HCT116 (cell line): ENCODE measurements at regions not wholly inside any gene's neighbourhood (a gene's known extent, or its start where the extent isn't known, plus 50 kb on each side); places are given as distances from the start of the nearest gene placed in this dataset.

Experiments
- ATAC-seq: fragments of 200-7000 bp; cut with Tn5 transposase; 2 replicates; pipeline ENCODE4 v1.9.1; 2020; ENCODE audit warnings: mild to moderate bottlenecking, moderate library complexity
- BruUV-seq: library from RNA; stranded (reverse); fragments of 400-500 nt; replicated peaks from 2 replicates; lab custom pipeline; 2021; lab: Mats Ljungman, UMichigan
- CTCF ChIA-PET: fragments of 300-600 bp; sonication (Branson Sonifier 250); formaldehyde crosslinking; loops from one replicate; lab custom pipeline; 2021; ENCODE audit warnings: antibody characterized with exemption; lab: Charles Lee
- POLR2A ChIA-PET: fragments of 300-600, 350-600 bp; sonication (Branson Sonifier 250); formaldehyde crosslinking; loops from one replicate; lab custom pipeline; 2021; ENCODE audit warnings: antibody characterized with exemption; lab: Charles Lee
- RAD21 ChIA-PET, 2 experiments: fragments of 300-600 bp; sonication (Branson Sonifier 250); formaldehyde crosslinking; loops; one replicate each; lab custom pipeline; 2023; ENCODE audit warnings: low total read pairs in 2 of 2; ENCODE audit not compliant: uncharacterized antibody in 2 of 2, unreplicated experiment in 2 of 2, low non-redundant PET in 1 of 2; lab: Charles Lee
- DNase-seq: peaks from one replicate; pipeline ENCODE4 v3.0.0-alpha.2; 2010; ENCODE audit warnings: low read depth, low spot score
- H2AFZ ChIP-seq: fragments of 200-600 bp; shearing (Covaris generic), sonication (generic); 2 replicates; pipeline ENCODE4 v1.6.1; 2017; ENCODE audit warnings: low read depth, mixed run types, mixed read lengths, antibody characterized with exemption, low read length; ENCODE audit not compliant: poor library complexity, severe bottlenecking
- H3K27ac ChIP-seq: 2 replicates; pipeline ENCODE4 v1.5.1; 2012; ENCODE audit warnings: low read depth, low read length
- H3K27me3 ChIP-seq: fragments of 200-600 bp; sonication (generic); 2 replicates; pipeline ENCODE4 v1.6.1; 2016; ENCODE audit warnings: mixed run types, low read length, mixed read lengths; ENCODE audit not compliant: insufficient read depth
- H3K36me3 ChIP-seq, 2 experiments: fragments of 200-500 bp in 1 of 2; fragments of 200-600 bp in 1 of 2; sonication (Bioruptor generic) in 1 of 2; sonication (generic) in 1 of 2; 2 replicates each; pipeline versions ENCODE4 v1.5.1 to v1.6.1; 2014 to 2016; ENCODE audit warnings: low read length in 2 of 2, inconsistent platforms in 1 of 2, mixed read lengths in 1 of 2, mixed run types in 1 of 2; ENCODE audit not compliant: insufficient read depth in 2 of 2, control insufficient read depth in 1 of 2
- H3K4me1 ChIP-seq, 2 experiments: fragments of 200-600 bp in 1 of 2; sonication (generic) in 1 of 2; 2 replicates each; pipeline versions ENCODE4 v1.5.1 to v1.6.1; 2012 to 2017; ENCODE audit warnings: low read length in 2 of 2, inconsistent platforms in 1 of 2, mild to moderate bottlenecking in 1 of 2, mixed read lengths in 1 of 2, mixed run types in 1 of 2, moderate library complexity in 1 of 2; ENCODE audit not compliant: insufficient read depth in 2 of 2, control insufficient read depth in 1 of 2
- H3K4me2 ChIP-seq: fragments of 200-600 bp; sonication (generic); 2 replicates; pipeline ENCODE4 v1.6.1; 2017; ENCODE audit warnings: mixed run types, low read length, mixed read lengths
- H3K4me3 ChIP-seq, 2 experiments: fragments of 200-600 bp in 1 of 2; sonication (generic) in 1 of 2; replicated peaks in 1 of 2; 2 replicates each; pipeline ENCODE4 v1.5.1; 2011 to 2016; ENCODE audit warnings: low read length in 2 of 2, control low read depth in 1 of 2, low read depth in 1 of 2, mild to moderate bottlenecking in 1 of 2, mixed read lengths in 1 of 2, mixed run types in 1 of 2
- H3K79me2 ChIP-seq: fragments of 200-600 bp; sonication (generic); 2 replicates; pipeline ENCODE4 v1.6.1; 2017; ENCODE audit warnings: mild to moderate bottlenecking, mixed run types, low read length, moderate library complexity, mixed read lengths; ENCODE audit not compliant: insufficient read depth
- H3K9ac ChIP-seq: fragments of 200-600 bp; sonication (generic); 2 replicates; pipeline ENCODE4 v1.6.1; 2016; ENCODE audit warnings: low read length, mixed read lengths
- H3K9me2 ChIP-seq: fragments of 200-600 bp; sonication (generic), shearing (Covaris generic); 2 replicates; pipeline ENCODE4 v1.6.1; 2017; ENCODE audit warnings: mixed run types, mild to moderate bottlenecking, moderate library complexity; ENCODE audit not compliant: insufficient read depth
- H3K9me3 ChIP-seq, 2 experiments: fragments of 200-500 bp in 1 of 2; fragments of 200-600 bp in 1 of 2; sonication (Bioruptor generic) in 1 of 2; sonication (generic) in 1 of 2; 2 replicates each; pipeline ENCODE4 v1.6.1; 2014 to 2017; ENCODE audit warnings: low read length in 2 of 2, mixed read lengths in 2 of 2, inconsistent platforms in 1 of 2, low read depth in 1 of 2, mild to moderate bottlenecking in 1 of 2, mixed run types in 1 of 2, moderate library complexity in 1 of 2; ENCODE audit not compliant: control insufficient read depth in 1 of 2, insufficient read depth in 1 of 2
- H4K20me1 ChIP-seq: fragments of 200-600 bp; sonication (generic), shearing (Covaris generic); 2 replicates; pipeline ENCODE4 v1.6.1; 2017; ENCODE audit warnings: mixed run types, mild to moderate bottlenecking, moderate library complexity; ENCODE audit not compliant: insufficient read depth
- CBX3 ChIP-seq: IDR thresholded peaks from 2 replicates; pipeline ENCODE4 v1.6.1; 2012; ENCODE audit warnings: low read depth
- CEBPB ChIP-seq: IDR thresholded peaks from 2 replicates; pipeline ENCODE4 v1.6.1; 2012; ENCODE audit warnings: low read depth
- CTCF ChIP-seq, 3 experiments: fragments of 200-600 bp in 1 of 3; sonication (generic) in 1 of 3; IDR thresholded peaks in 2 of 3; conservative IDR thresholded peaks in 1 of 3; 2 replicates each; pipeline ENCODE4 v1.5.1; 2012 to 2017; ENCODE audit warnings: low read depth in 2 of 3, low read length in 2 of 3, antibody characterized with exemption in 1 of 3, borderline replicate concordance in 1 of 3, control low read depth in 1 of 3, mild to moderate bottlenecking in 1 of 3, mixed read lengths in 1 of 3, mixed run types in 1 of 3, moderate library complexity in 1 of 3; ENCODE audit not compliant: insufficient read depth in 1 of 3
- EGR1 ChIP-seq: IDR thresholded peaks from 2 replicates; pipeline ENCODE4 v1.6.1; 2012; ENCODE audit warnings: low read depth
- ELF1 ChIP-seq: IDR thresholded peaks from 2 replicates; pipeline ENCODE4 v1.6.1; 2012; ENCODE audit warnings: low read depth, borderline replicate concordance
- EZH2 ChIP-seq: fragments of 200-600 bp; sonication (generic); IDR thresholded peaks from 2 replicates; pipeline ENCODE4 v1.6.1; 2017; ENCODE audit warnings: antibody characterized with exemption, mixed run types
- FOSL1 ChIP-seq: IDR thresholded peaks from 2 replicates; pipeline ENCODE4 v1.6.1; 2012; ENCODE audit warnings: low read depth
- JUND ChIP-seq: IDR thresholded peaks from 2 replicates; pipeline ENCODE4 v1.6.1; 2012
- MAX ChIP-seq: IDR thresholded peaks from 2 replicates; pipeline ENCODE4 v1.6.1; 2012
- POLR2A ChIP-seq: IDR thresholded peaks from 2 replicates; pipeline ENCODE4 v1.7.0; 2011; ENCODE audit warnings: borderline replicate concordance; ENCODE audit not compliant: insufficient read depth, insufficient read length; ENCODE audit errors: extremely low read depth
- RAD21 ChIP-seq: IDR thresholded peaks from 2 replicates; pipeline ENCODE4 v1.6.1; 2012; ENCODE audit warnings: low read depth, mild to moderate bottlenecking
- SRF ChIP-seq: IDR thresholded peaks from 2 replicates; pipeline ENCODE4 v1.6.1; 2012; ENCODE audit warnings: low read depth
- YY1 ChIP-seq: IDR thresholded peaks from 2 replicates; pipeline ENCODE4 v1.6.1; 2011; ENCODE audit warnings: low read length, low read depth, moderate library complexity, mild to moderate bottlenecking; ENCODE audit not compliant: insufficient replicate concordance; ENCODE audit errors: extremely low read depth
- ZFX ChIP-seq: fragments of 450-650 bp; IDR thresholded peaks from 2 replicates; pipeline ENCODE4 v1.6.1; 2017
- intact Hi-C: fragments of 100-400 bp; cut with micrococcal nuclease; formaldehyde crosslinking; loops from 2 replicates; pipeline ENCODE4 v1.10.0; 2022
- TF ChIP-seq, protein P1 (sequence below): IDR thresholded peaks from 2 replicates; pipeline ENCODE4 v1.6.1; 2011; ENCODE audit warnings: mild to moderate bottlenecking, low read length, moderate library complexity; ENCODE audit not compliant: insufficient replicate concordance; ENCODE audit errors: extremely low read depth
- TF ChIP-seq, protein P2 (sequence below): IDR thresholded peaks from 2 replicates; pipeline ENCODE4 v1.6.1; 2012
- TF ChIP-seq, protein P3 (sequence below): IDR thresholded peaks from 2 replicates; pipeline ENCODE4 v1.6.1; 2012; ENCODE audit warnings: low read depth

GRCh38 chr4:138643827-138644226, 371.8 kb upstream of the NOCT start:
- no peak for TF ChIP-seq POLR2A
- no peak for TF ChIP-seq RAD21
- TF ChIP-seq EGR1, result no peak
- no peak for TF ChIP-seq CEBPB
- no peak for TF ChIP-seq FOSL1
- TF ChIP-seq, protein P1, sequence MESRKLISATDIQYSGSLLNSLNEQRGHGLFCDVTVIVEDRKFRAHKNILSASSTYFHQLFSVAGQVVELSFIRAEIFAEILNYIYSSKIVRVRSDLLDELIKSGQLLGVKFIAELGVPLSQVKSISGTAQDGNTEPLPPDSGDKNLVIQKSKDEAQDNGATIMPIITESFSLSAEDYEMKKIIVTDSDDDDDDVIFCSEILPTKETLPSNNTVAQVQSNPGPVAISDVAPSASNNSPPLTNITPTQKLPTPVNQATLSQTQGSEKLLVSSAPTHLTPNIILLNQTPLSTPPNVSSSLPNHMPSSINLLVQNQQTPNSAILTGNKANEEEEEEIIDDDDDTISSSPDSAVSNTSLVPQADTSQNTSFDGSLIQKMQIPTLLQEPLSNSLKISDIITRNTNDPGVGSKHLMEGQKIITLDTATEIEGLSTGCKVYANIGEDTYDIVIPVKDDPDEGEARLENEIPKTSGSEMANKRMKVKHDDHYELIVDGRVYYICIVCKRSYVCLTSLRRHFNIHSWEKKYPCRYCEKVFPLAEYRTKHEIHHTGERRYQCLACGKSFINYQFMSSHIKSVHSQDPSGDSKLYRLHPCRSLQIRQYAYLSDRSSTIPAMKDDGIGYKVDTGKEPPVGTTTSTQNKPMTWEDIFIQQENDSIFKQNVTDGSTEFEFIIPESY, result no peak
- no peak for TF ChIP-seq CBX3
- TF ChIP-seq JUND, result no peak
- TF ChIP-seq ZFX, result no peak
- no peak for TF ChIP-seq CTCF (IDR thresholded peaks at IDR 0.05 in 2 of 3, conservative IDR thresholded peaks at IDR 0.05 in 1 of 3; ENCODE audit: borderline replicate concordance in 1 of 3, insufficient read depth in 1 of 3, low read depth in 2 of 3, low read length in 2 of 3)
- TF ChIP-seq, protein P2, sequence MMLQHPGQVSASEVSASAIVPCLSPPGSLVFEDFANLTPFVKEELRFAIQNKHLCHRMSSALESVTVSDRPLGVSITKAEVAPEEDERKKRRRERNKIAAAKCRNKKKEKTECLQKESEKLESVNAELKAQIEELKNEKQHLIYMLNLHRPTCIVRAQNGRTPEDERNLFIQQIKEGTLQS, result no peak
- no peak for TF ChIP-seq SRF
- TF ChIP-seq, protein P3, sequence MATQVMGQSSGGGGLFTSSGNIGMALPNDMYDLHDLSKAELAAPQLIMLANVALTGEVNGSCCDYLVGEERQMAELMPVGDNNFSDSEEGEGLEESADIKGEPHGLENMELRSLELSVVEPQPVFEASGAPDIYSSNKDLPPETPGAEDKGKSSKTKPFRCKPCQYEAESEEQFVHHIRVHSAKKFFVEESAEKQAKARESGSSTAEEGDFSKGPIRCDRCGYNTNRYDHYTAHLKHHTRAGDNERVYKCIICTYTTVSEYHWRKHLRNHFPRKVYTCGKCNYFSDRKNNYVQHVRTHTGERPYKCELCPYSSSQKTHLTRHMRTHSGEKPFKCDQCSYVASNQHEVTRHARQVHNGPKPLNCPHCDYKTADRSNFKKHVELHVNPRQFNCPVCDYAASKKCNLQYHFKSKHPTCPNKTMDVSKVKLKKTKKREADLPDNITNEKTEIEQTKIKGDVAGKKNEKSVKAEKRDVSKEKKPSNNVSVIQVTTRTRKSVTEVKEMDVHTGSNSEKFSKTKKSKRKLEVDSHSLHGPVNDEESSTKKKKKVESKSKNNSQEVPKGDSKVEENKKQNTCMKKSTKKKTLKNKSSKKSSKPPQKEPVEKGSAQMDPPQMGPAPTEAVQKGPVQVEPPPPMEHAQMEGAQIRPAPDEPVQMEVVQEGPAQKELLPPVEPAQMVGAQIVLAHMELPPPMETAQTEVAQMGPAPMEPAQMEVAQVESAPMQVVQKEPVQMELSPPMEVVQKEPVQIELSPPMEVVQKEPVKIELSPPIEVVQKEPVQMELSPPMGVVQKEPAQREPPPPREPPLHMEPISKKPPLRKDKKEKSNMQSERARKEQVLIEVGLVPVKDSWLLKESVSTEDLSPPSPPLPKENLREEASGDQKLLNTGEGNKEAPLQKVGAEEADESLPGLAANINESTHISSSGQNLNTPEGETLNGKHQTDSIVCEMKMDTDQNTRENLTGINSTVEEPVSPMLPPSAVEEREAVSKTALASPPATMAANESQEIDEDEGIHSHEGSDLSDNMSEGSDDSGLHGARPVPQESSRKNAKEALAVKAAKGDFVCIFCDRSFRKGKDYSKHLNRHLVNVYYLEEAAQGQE, result no peak
- no peak for TF ChIP-seq ELF1
- TF ChIP-seq MAX, result no peak
- TF ChIP-seq YY1, result no peak
- no peak for TF ChIP-seq EZH2
- ChIA-PET RAD21 (no interaction called here), CTCF (no interaction called here), POLR2A (no interaction called here)
- H3K4me2 ChIP-seq, result no peak overlapping the region
- no peaks in the 10 kb centered on the region for H4K20me1 ChIP-seq
- intact Hi-C loops, result no loop called here
- ATAC-seq (no peak), DNase-seq (no peak)
- no peaks in the 10 kb centered on the region for H3K79me2 ChIP-seq
- no peaks in the 10 kb centered on the region for H3K27me3 ChIP-seq
- no peak overlapping the region for H3K4me3 ChIP-seq
- no peaks in the 10 kb centered on the region for H3K36me3 ChIP-seq
- no peak overlapping the region for H3K27ac ChIP-seq
- no peaks in the 10 kb centered on the region for H3K9me3 ChIP-seq
- peaks cover 0 to 10% of the 10 kb centered on the region in 2 experiments; a peak in 2 of 4 replicates for H3K4me1 ChIP-seq
- H3K9me2 ChIP-seq, result no peaks in the 10 kb centered on the region
- no TSS peak for BruUV-seq
- H3K9ac ChIP-seq, result no peak overlapping the region
- no peak overlapping the region for H2AFZ ChIP-seq
